Hindlimb muscle (tissue), 1 donor: ENCODE measurements at regions not wholly inside any gene's neighbourhood (a gene's known extent, or its start where the extent isn't known, plus 50 kb on each side); places are given as distances from the start of the nearest gene placed in this dataset.
"Not testable (repeated sequence)": the region's sequence is repeated elsewhere in the genome, so short reads cannot be mapped to it uniquely, and the experiment has no call there.

Experiments
- DNase-seq: peaks from one replicate; pipeline ENCODE4 v3.0.0-alpha.2; 2013

DNA sequence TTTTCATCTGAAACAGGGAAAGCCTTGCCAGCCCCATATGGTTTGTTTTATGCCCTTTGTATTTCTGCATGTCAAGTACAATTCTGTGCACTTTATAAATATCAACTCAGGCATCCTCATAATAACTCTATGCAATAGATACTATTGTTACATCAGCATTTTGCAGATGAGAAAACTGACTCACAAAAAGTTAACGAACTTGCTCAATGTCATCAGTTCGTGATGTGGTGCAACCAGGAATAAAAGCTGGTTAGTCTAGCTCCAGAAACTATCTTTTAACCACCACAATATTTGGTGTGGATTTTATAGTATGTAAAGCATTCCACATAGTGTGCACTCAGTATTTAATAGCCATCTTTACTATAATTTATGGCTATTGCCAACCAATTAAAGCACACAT, 134.9 kb downstream of the MRPS30 start:
- DNase-seq = no peak

DNA sequence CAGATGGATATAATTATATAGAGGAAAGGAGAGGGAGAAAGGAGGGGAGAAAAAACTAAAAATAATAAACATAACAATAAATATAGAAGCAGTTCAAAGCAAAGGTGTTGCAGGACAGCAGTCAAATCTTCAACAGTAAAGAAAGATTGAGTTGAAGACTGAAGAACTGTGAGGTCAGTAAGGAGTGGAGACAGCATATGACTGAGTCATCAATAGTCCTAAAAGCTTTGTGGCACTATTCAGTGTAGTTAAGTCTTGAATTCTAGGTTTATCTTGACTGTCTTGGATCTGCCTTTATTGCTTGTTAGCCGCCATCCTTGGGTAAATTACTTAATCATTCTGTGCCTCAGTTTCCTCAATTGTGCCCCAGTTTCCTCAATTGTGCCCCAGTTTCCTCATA, 137.0 kb downstream of the MRPS30 start:
- no peak for DNase-seq

DNA sequence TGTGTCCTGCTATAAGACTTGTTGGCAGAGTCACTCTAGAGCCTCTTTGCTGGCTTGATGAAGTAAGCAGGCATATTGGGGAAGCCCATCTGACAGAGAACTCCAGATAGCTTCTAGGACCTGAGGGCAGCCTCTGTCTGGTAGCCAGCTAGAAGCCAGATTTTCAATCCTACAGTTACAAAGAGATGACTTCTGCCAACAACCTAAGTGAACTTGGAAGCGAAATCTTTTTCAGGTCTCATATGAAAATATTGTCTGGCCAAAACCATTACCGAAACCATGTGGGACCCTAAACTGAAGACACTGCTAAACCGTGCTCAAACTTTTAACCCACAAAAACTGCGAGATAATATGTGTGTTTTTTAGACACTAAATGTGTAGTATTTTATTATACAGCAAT, 140.9 kb downstream of the MRPS30 start:
- no peak for DNase-seq

DNA sequence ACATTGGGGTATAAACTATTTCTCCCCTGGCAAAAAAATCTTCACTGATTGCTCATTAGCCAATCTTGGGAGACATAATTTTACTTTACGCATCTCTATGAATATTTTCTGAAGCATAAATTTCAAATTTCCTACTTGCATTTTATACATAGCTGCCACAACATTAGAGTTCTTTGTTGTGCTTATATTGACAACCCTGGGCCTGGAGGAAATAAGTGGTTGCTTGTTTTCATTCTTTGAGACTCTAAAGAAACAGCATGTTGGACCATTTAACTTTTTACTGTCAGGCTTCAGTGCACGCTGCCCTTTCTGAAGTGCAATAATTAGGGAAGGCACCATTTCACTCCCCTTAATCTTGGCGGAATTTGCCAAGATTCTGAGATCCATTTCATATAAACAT, 142.6 kb downstream of the MRPS30 start:
- no peak for DNase-seq

DNA sequence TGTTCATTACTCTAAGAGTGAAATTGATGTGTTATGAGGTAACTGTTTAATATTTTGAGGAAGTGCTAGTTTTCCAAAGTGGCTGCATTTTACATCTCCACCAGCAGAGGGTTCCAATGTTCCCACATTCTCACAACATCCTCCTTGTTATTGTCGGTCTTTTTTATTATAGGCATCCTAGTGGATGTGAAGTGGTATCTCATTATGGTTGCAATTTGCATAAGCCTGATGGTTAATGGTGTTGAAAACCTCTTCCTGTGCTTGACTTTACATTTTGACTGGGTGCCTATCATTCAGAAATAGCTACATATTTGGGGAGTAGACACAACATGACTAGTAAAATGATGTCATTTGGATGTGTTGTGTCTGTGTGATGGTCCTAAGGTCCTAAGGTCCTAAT, 143.6 kb downstream of the MRPS30 start:
- no peak for DNase-seq

DNA sequence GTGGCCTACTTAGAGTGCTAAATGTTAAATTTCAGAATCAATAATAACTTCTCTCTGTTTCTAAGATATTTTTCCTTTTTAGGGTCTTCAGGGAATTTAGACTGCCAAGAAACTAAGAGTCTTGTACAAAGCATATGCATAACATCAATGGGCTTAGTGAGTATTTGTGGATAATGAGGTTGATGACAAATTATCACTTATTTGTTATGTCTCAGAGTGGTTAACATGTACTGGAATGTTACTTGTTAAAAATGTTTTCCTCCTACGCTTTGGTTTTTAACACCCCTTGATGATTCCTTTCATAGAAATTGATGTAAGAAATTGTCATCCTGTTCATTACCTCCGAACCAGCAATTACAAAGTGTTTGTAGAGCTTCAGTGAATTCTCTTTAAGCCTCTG, 144.3 kb downstream of the MRPS30 start:
- DNase-seq = no peak

DNA sequence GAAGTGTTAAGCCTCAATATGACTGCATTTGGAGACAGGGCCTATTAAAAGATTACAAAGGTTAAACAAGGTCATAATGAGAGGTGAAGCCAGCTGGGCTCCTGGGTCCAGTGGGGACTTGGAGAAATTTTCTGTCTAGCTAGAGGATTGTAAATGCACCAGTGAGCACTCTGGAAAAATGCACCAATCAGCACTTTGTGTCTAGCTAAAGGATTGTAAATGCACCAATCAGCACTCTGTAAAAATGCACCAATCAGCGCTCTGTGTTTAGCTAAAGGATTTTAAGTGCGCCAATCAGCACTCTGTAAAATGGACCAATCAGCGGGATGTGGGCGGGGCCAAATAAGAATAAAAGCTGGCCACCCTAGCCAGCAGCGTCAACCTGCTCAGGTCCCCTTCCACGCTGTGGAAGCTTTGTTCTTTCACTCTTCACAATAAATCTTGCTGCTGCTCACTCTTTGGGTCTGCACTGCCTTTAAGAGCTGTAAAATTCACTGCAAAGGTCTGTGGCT, 150.3 kb downstream of the MRPS30 start:
- not testable (repeated sequence) for DNase-seq

DNA sequence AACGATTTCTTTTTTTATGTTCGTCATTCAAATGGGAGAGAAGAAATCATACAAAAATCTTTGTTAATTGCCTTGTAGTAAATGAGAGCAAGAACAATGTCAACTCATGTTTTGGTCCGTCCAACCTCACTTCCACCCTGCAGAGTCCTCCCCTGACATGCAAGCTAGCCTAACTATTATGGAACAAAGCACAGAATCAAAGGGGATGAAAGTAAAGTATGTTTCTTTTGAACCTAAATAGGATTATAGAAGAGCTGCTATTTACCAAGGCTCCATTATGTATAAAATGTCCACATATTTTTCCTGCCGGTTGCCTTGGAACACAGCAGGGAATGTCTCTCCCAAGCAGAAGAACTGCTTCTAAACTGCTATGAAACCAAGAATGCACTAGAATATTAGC, 161.1 kb downstream of the MRPS30 start:
- DNase-seq = no peak

DNA sequence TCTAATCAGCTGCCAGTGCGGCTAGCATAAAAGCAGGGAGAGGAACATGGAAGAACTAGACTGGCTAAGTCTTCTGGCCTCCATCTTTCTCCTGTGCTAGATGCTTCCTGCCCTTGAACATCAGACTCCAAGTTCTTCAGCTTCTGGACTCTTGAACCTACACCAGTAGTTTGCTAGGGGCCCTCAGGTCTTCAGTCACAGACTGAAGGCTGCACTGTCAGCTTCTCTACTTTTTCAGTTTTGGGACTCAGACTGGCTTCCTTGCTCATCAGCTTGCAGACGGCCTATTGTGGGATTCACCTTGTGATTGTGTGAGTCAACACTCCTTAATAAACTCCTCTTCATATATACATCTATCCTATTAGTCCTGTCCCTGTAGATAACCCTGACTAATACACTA, 162.2 kb downstream of the MRPS30 start:
- not testable (repeated sequence) for DNase-seq

DNA sequence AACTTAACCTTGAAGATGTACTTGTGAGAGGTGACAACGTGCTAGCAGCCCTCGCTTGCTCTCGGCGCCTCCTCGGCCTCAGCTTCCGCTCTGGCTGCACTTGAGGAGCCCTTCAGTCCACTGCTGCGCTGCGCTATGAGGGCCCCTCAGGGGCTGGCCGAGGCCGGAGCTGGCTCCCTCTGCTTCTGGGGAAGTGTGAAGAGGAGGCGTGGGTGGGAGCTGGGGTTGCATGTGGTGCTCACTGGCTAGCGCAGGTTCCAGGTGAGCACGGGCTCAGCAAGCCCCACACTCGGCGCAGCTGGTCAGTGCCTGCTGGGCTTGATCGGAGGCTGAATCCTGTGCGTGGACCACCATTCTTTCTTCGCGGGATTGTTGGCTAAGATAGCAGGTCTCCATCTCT, 166.1 kb downstream of the MRPS30 start:
- DNase-seq = no peak

DNA sequence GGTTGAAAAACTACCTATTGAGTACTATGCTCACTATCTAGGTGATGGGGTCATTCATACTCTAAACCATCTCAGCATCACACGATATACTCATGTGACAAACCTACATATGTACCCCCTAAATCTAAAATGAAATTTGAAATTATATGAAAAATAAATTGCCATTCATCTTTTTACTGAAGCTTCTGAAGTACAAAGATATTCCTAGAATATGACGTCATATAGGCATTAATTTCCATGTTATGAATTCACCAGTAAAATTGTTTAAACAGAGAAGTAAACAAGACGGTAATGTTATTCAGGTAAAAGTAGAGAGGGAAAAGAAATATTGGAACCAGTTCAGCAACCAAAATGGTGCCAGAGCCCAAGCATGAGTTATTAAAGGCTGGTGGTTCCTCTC, 173.0 kb downstream of the MRPS30 start:
- no peak for DNase-seq

DNA sequence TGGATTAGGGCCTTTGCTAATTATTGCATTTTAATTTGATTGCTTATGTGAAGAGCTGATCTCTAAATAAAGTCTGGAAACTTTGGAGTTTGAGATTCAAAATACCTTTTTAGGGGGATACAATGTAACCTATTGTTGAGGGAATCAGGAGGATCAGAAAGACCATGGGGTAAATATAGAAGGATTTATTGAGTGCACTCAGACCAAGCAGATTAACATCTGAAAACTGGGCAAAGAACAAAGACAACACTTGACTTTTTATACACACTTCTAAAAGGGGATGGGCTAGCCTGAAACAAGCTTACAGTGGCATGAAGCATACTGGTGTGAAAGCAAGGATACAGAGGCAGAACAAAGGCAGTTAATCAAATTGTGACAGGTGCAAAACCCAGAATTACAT, 174.3 kb downstream of the MRPS30 start:
- DNase-seq = no peak

DNA sequence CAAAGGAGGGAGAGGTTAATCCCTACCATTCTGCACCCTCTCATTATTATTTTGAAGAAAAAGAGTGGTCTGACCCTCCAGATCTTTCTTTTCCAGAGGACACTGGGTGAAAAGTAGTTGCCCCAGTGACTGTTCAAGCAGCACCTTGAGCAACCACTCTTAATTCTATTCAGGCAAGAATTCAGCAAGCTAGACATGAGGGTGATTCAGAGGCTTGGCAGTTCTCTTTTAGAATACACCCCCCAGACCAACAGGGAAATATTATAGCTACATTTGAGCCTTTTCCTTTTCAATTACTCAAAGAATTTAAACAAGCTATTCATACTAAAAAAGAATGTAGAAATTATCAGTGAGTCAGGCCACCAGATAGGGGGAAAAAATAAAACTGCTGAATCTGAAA, 178.3 kb downstream of the MRPS30 start:
- DNase-seq = no peak

DNA sequence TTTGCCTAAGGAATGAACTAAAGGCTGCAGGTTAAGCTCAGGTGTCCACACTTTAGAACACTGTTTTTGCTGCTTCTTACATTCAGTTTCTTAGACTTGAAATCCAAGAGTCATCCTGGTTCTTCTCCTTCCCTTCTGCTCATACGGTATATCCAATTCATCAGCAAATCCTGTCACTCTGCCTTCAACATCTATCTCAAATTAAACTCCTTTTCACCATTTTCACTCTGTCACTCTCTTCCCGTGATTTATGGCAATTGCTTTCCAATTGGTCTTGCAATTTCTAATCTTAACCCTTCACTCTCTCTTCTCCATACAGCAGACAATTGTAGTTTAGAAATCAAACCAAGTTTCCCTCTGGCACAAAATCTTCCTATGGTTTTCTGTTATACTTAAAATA, 182.9 kb downstream of the MRPS30 start:
- DNase-seq = no peak

DNA sequence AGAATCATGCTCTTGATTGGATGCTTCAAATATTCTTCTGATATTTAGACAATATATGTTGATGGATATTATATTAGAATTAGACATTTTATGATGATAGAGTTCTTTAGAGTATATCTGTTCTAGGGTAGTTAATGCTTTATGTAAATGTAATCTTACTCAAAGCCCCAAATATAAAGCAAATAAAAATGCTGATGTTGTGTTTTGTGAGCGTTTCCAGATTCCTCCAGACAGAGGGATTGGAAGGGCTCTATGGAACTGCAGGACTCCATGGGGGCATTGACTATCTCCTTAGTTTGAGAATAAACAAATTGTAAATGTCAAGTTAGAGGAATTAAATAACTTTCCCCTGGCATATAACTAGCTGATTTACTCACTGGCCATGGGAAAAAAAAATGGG, 184.5 kb downstream of the MRPS30 start:
- no peak for DNase-seq

DNA sequence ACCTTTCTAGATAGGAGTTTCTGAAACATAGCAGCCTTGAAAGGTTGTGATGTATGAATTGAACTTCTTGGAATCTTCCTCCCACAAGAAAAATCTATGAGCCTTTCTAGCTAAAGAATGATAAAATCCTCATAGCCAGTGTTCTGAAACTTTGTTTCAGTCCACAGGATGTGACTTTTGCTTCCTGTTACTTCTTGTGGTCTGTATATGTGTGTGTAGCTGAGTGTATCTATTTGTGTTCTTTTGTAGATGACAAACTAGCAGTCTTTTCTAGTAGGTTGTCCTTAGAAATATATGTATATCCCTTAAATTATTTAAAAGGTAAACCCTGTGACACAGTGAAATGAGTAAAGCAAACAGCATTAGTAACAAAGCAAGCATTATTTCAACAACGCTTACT, 188.8 kb downstream of the MRPS30 start:
- no peak for DNase-seq

DNA sequence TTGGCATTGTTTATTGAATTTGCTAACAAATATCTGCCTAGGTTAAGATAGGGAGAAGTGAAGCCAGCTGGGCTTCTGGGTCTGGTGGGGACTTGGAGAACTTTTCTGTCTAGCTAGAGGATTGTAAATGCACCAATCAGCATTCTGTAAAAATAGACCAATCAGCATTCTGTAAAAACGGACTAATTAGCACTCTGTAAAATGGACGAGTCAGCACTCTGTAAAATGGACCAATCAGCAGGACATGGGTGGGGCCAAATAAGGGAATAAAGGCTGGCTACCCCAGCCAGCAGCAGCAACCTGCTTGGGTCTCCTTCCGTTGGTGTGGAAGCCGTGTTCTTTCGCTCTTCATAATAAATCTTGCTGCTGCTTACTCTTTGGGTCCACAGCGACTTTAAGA, 198.4 kb downstream of the MRPS30 start:
- DNase-seq = not testable (repeated sequence)

DNA sequence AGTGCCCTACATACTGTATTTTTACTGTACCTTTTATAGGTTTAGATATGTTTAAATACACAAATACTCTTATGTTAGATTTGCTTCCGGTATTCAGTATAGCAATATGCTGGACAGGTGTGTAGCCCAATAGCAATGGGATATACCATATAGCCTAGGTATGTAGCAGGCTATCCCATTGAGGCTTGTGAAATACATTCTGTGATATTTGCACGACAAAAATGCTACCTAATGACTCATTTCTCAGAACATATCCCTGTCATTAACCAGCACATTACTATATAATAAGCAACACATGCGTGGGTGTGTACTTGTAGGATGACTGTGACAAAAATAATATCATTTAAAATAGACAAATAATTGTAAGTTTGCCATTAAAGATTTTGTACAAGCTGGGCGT, 208.8 kb downstream of the MRPS30 start:
- no peak for DNase-seq

DNA sequence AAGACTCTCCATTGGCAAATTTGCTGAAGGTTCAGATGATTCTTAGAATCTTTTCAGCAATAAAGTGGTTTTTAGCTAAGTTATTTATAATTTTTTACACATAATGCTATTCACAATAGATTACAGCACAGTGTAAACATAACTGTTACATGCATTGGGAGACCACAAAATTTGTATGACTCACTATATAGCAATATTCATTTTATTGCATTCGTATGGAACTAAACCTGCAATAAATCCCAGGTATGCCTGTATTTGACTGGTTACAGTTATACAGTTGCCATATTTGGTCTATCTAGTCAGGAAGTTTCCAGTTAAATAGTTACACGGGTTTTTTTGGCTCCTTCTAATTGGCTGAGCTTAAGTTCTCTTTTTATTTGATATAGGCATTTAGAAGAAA, 220.8 kb downstream of the MRPS30 start:
- DNase-seq = no peak

DNA sequence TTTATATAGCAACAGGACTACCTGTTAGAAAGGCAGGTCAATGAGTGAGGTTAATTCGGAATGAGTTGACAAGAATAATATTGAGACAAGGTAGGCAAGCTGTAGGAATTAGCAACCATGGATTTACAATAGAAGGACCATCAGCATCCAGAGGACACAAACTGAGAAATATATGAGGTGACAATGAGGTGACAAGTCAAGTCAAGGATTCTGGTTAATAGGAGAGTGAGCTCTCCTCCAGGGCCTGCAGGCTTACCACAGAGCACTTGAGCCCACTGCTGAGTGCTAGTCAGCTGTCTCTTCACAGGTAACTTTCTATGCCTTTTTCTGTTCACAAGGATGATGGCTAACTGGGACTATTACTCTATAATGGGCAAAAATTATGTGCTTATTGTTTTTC, 227.2 kb downstream of the MRPS30 start:
- DNase-seq = no peak

DNA sequence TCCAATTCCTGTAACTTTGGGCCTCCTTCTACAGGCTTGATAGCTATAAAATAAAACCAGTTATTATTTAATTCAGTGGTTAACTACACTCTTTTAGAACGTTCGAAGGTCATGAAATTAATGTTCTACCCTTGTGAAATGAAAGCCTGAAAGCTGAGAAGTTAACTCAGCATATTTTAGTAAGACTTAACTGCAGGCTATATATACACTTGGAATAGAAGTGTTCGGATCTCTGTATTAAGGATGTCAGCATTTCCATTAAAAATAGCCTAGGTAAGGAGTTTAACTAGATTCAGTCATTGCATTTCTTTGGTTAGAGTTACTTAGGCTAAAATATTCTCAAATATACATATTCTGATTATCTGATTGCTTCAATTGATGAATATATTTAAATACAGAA, 229.2 kb downstream of the MRPS30 start:
- DNase-seq = no peak

DNA sequence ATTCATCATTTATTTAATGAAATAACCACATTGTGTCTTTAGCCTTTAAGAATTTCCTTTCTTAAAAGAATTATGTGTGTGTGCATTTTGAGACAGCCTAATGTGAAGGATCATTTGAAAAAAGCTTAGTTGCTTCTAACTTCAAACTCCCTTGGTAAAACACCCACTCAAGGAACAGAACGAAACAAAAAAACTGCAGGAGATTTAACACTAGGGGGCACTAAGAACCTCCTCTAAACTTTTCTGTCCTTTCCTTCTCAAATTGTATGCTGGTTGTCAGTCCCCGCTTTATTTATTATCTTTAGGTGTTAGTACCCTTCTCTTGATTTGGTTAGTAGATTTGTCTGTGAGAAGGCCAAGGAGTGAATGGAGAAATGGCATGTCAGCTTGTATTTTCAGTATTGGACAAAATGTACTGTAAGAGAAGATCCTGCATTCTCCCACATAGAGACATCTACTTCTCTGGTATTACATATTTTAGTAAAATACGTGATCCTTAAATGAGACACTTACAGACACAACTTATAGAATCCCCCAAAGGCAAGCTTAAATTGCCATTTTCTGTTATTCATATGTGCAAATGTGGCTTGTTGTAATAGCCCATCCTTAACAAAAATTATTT, 229.7 kb downstream of the MRPS30 start:
- DNase-seq = peak; percentile 3

DNA sequence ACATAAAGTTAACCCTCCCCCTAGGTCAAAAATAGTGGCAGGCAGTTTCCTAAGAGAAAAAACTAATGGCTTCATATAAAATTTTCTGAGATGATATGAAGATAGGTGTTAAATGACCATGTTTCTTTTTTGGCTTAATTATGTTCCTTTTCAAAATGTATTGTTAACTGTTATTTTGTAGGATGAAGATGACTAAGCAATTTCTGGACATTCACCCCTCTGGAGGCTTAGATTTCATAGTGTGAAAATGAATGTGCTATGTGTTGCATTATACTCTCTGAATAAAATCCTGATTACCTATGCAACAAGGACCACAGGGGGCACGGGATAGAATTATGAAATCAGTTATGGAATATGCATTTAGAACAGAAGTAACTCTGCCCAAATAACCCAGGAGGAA, 233.5 kb downstream of the MRPS30 start:
- DNase-seq = no peak

DNA sequence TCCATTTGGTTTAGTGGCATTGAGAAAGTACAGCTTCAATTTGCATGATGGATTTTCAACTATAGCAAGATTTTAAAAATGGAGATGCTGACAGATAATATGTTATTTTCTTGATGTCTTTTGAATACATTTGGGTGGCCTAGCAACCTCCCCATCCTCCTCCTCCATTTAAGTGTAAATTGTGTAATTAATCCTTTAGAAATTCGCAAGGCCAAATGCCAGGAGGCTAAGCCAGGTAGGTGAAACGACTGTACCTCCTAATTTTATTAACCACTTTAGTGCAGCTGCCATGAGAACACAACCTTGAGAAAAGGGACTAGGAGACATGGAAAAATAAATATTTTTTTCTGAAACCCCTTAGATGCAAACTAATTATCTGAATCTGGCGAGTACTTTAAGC, 248.8 kb downstream of the MRPS30 start:
- no peak for DNase-seq

DNA sequence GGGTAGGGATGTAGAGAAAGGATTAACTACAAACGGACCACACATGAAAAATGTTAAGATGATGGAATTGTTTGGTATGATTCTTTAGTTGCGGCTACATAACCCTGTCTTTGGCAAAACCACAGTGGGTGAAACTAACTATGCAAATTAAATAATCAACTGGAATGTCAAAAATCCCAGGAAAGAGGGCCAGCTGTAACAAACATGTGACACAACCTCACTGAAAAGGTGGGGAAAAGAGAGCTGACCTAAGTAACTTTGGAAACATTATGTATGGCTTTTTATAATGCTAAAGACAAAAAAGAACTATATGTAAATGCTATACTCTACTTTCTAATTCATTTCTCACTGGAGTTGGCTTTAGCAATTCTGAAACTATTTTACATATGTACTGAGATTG, 252.0 kb downstream of the MRPS30 start:
- DNase-seq = no peak
